ENCODE measurements at regions not wholly inside any gene's neighbourhood (a gene's known extent, or its start where the extent isn't known, plus 50 kb on each side); places are given as distances from the start of the nearest gene placed in this dataset.

GRCh38 chr6:163963205-163964120 lies 548.9 kb downstream of the QKI start:
- no peak for DNase-seq

- no peak for DNase-seq
Observed at GRCh38 chr6:163962627-163963117, 548.2 kb downstream of the QKI start.

- DNase-seq: no peak
Observed at GRCh38 chr6:163960128-163960527, 545.6 kb downstream of the QKI start.

- no peak for DNase-seq
Observed at GRCh38 chr6:163958646-163959045, 544.1 kb downstream of the QKI start.

GRCh38 chr6:163956571-163957407 lies 542.3 kb downstream of the QKI start:
- DNase-seq: peak; percentile 62

- no peak for DNase-seq
Observed at GRCh38 chr6:163955756-163956155, 541.2 kb downstream of the QKI start.

GRCh38 chr6:163955096-163955495 lies 540.6 kb downstream of the QKI start:
- no peak for DNase-seq

- DNase-seq: no peak
Observed at GRCh38 chr6:163954088-163954775, 539.7 kb downstream of the QKI start.

GRCh38 chr6:163952005-163952404 lies 537.5 kb downstream of the QKI start:
- DNase-seq: no peak

- no peak for DNase-seq
Observed at GRCh38 chr6:163951326-163951725, 536.8 kb downstream of the QKI start.

- DNase-seq: no peak
Observed at GRCh38 chr6:163950159-163950558, 535.6 kb downstream of the QKI start.

GRCh38 chr6:163949431-163949830 lies 534.9 kb downstream of the QKI start:
- no peak for DNase-seq

GRCh38 chr6:163948250-163948649 lies 533.7 kb downstream of the QKI start:
- no peak for DNase-seq

GRCh38 chr6:163947276-163947675 lies 532.8 kb downstream of the QKI start:
- no peak for DNase-seq

- DNase-seq: no peak
Observed at GRCh38 chr6:163946437-163946836, 531.9 kb downstream of the QKI start.

- no peak for DNase-seq
Observed at GRCh38 chr6:163945808-163946207, 531.3 kb downstream of the QKI start.

GRCh38 chr6:163944897-163945296 lies 530.4 kb downstream of the QKI start:
- no peak for DNase-seq

- no peak for DNase-seq
Observed at GRCh38 chr6:163943607-163944385, 529.3 kb downstream of the QKI start.

GRCh38 chr6:163942790-163943189 lies 528.3 kb downstream of the QKI start:
- no peak for DNase-seq

GRCh38 chr6:163941624-163941976 lies 527.1 kb downstream of the QKI start:
- no peak for DNase-seq

GRCh38 chr6:163940705-163941623 lies 526.4 kb downstream of the QKI start:
- DNase-seq: no peak
